ENCODE measurements at regions not wholly inside any gene's neighbourhood (a gene's known extent, or its start where the extent isn't known, plus 50 kb on each side); places are given as distances from the start of the nearest gene placed in this dataset.

DNA sequence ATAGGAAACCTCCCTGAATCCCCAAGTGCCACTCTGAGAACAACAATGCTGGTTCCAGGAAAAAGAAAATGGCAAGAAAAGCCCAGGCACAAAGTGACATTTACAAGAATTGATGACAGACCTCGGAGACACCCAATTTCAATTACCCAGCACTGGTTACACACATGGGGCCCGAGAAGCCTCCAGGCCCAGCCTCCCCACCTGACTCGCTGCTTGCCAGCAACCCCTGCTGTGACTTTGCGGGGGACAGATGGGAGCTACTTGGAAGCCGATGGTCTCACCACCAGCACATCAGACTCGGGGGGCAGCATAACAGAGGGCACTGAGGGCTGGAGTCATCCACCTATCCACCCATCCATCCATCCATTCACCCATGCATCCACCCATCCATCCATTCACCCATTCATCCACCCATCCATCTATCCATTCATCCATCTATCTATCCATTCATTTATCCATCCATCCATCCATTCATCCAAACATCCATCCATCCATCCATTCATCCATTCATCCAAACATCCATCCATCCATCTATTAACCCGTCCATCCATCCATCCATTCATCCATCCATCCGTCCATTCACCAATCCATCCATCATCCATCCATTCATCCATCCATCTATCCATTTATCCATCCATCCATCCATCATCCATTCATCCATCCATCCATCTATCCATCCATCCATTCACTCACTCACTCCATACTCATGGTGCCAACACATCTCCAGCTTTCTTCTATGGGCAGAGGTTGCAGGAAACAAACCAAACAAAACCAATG, 567.6 kb downstream of the BRD1 start:
- TF ChIP-seq CTCF (conservative IDR thresholded peaks at IDR 0.05), result no peak
- no peak overlapping the region for H3K27ac ChIP-seq

GRCh38 chr22:49258107-49259010, 569.3 kb downstream of the BRD1 start:
- H3K27ac ChIP-seq, result no peak overlapping the region
- no peak for TF ChIP-seq CTCF (conservative IDR thresholded peaks at IDR 0.05)

- H3K27ac ChIP-seq, result no peak overlapping the region
- no peak for TF ChIP-seq CTCF (conservative IDR thresholded peaks at IDR 0.05)
Observed at GRCh38 chr22:49257551-49257961, 570.1 kb downstream of the BRD1 start.

- TF ChIP-seq CTCF (conservative IDR thresholded peaks at IDR 0.05), result no peak
- H3K27ac ChIP-seq, result no peak overlapping the region
Observed at GRCh38 chr22:49255741-49256318, 571.8 kb downstream of the BRD1 start.

DNA sequence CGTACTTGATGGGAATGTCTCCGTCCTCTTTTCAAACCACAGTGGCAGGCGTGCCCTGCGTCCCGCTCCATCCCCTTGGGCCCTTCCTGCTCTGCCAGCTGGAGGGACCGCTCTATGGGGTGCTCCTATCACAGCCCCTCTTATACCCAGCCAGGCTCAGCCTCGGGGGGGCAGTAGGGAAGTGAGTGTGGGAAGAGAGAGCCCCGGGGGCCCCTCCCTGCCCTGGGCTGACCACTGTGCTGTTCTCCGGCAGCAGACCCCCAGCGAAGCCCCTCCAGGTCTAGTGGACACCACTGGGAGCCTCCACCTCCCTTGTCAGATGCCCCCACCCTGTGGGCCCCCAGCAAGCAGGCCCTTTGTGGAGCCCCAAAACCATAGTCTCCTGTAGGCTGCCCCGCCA, 572.5 kb downstream of the BRD1 start:
- H3K27ac ChIP-seq, result no peak overlapping the region
- TF ChIP-seq CTCF (conservative IDR thresholded peaks at IDR 0.05), result no peak

DNA sequence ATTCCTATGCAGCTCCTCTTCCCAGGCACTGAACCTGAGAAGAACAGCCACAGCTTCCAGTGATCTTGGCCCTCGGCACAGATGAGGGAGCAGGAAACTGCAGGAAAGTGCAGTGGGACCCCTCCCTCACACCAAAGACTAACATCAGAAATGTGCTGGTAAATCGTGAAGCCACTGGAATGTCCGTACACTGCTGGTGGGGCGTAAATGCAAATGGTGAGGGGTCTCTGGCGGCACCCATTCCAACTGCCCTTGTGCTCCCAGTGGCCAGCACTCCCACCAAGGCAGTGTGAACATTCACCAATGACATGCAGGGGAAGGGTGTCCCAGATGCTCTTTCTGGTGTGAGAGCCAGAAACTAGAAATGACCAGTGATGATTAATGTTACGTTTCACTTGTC, 574.0 kb downstream of the BRD1 start:
- no peak overlapping the region for H3K27ac ChIP-seq
- no peak for TF ChIP-seq CTCF (conservative IDR thresholded peaks at IDR 0.05)

- H3K27ac ChIP-seq, result no peak overlapping the region
- no peak for TF ChIP-seq CTCF (conservative IDR thresholded peaks at IDR 0.05)
Observed at GRCh38 chr22:49251371-49251770, 576.3 kb downstream of the BRD1 start.

Measured in VCaP (cell line).